ENCODE measurements at regions not wholly inside any gene's neighbourhood (a gene's known extent, or its start where the extent isn't known, plus 50 kb on each side); places are given as distances from the start of the nearest gene placed in this dataset.

- DNase-seq = no peak
Observed at GRCh38 chr10:107477266-107477665, 312.8 kb upstream of the SORCS1 start.

- DNase-seq = no peak
Observed at GRCh38 chr10:107476408-107476807, 311.9 kb upstream of the SORCS1 start.

- DNase-seq = no peak
Observed at GRCh38 chr10:107474650-107475049, 310.1 kb upstream of the SORCS1 start.

- no peak for DNase-seq
Observed at GRCh38 chr10:107473225-107473624, 308.7 kb upstream of the SORCS1 start.

- no peak for DNase-seq
Observed at GRCh38 chr10:107471911-107472310, 307.4 kb upstream of the SORCS1 start.

GRCh38 chr10:107453561-107453960 is 289.1 kb upstream of the SORCS1 start:
- DNase-seq = no peak

- DNase-seq = no peak
Observed at GRCh38 chr10:107451047-107451446, 286.5 kb upstream of the SORCS1 start.

- no peak for DNase-seq
Observed at GRCh38 chr10:107450056-107450455, 285.6 kb upstream of the SORCS1 start.

GRCh38 chr10:107444443-107444842 is 279.9 kb upstream of the SORCS1 start:
- no peak for DNase-seq

GRCh38 chr10:107443813-107444212 is 279.3 kb upstream of the SORCS1 start:
- no peak for DNase-seq

- no peak for DNase-seq
Observed at GRCh38 chr10:107443326-107443725, 278.8 kb upstream of the SORCS1 start.

GRCh38 chr10:107442035-107442505 is 277.6 kb upstream of the SORCS1 start:
- no peak for DNase-seq

GRCh38 chr10:107440741-107441140 is 276.2 kb upstream of the SORCS1 start:
- DNase-seq = no peak

- DNase-seq = no peak
Observed at GRCh38 chr10:107437921-107438320, 273.4 kb upstream of the SORCS1 start.

GRCh38 chr10:107436568-107436967 is 272.1 kb upstream of the SORCS1 start:
- DNase-seq = no peak

GRCh38 chr10:107434854-107435253 is 270.3 kb upstream of the SORCS1 start:
- DNase-seq = no peak

GRCh38 chr10:107434201-107434600 is 269.7 kb upstream of the SORCS1 start:
- DNase-seq = no peak

GRCh38 chr10:107433605-107434004 is 269.1 kb upstream of the SORCS1 start:
- DNase-seq = no peak

- no peak for DNase-seq
Observed at GRCh38 chr10:107430446-107430845, 265.9 kb upstream of the SORCS1 start.

- no peak for DNase-seq
Observed at GRCh38 chr10:107427016-107427415, 262.5 kb upstream of the SORCS1 start.

GRCh38 chr10:107425931-107426553 is 261.5 kb upstream of the SORCS1 start:
- DNase-seq = no peak

- DNase-seq = no peak
Observed at GRCh38 chr10:107424628-107425027, 260.1 kb upstream of the SORCS1 start.

- no peak for DNase-seq
Observed at GRCh38 chr10:107423903-107424302, 259.4 kb upstream of the SORCS1 start.

GRCh38 chr10:107422681-107423080 is 258.2 kb upstream of the SORCS1 start:
- DNase-seq = no peak

GRCh38 chr10:107420196-107420595 is 255.7 kb upstream of the SORCS1 start:
- no peak for DNase-seq

Data from inflammatory macrophage (primary cell).